ENCODE measurements at regions not wholly inside any gene's neighbourhood (a gene's known extent, or its start where the extent isn't known, plus 50 kb on each side); places are given as distances from the start of the nearest gene placed in this dataset.
A peak's percentile ranks its signal among the peaks of the same experiment; 100 is the strongest.

DNA sequence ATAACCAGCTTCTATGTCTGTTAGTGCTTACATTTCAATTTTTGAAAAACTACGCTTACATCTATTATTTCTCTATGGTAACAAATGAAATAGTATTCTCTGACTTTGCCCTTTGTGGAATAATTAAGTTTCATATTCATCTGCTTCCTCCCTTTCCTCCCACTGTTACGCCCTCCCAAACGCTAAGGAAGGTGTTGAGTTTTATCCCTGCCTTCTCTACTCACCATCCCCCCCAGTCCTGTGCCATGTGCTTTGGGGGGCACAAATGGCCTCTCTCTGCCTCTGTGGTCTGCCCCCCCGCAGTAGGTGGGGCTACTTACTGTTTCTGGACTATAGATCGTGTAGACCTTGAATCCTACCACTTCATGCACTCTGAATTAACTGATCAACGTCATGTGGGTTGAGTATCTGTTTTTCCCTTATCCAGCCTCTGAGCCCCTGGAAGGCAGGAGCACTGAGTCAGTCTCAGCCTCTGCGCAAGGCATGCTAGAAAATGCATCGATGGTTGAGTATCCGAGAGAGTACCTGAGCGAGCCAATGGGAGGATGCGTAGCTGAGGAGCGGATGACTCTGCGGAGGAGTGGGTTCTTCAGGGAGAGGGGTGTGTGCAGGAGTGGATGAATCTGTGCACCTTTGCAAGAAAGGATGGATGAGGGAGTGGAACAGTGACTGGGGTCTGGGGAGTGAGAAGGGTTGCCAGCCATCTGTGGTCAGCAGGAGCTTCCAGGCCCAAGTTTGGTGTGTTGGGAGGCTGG is 114.5 kb upstream of the RTL1 start:
- H4K5ac ChIP-seq (ENCODE audit: low read depth, low read length): no peak overlapping the region
- no peaks in the 10 kb centered on the region for H3K27me3 ChIP-seq (ENCODE audit: control insufficient read depth, insufficient read depth, low read length)
- H3K18ac ChIP-seq (ENCODE audit: low read depth, low read length): no peak overlapping the region
- no peak overlapping the region for H2AK5ac ChIP-seq (ENCODE audit: low read depth, low read length)
- no peak overlapping the region for H4K8ac ChIP-seq (ENCODE audit: low read depth in 2 of 2, low read length in 2 of 2)
- H3K14ac ChIP-seq (replicated peaks; ENCODE audit: low read depth, low read length): no peak overlapping the region
- no peak overlapping the region for H3K4me3 ChIP-seq (ENCODE audit: insufficient read depth, low read depth, low read length)
- H3K4me1 ChIP-seq (ENCODE audit: control insufficient read depth, insufficient read depth, low read length): no peaks in the 10 kb centered on the region
- POLR2A ChIA-PET (ENCODE audit: unreplicated experiment): no interaction called here
- peaks cover 65% of the 10 kb centered on the region for H4K20me1 ChIP-seq (ENCODE audit: insufficient read depth, low read length)
- TF ChIP-seq RCOR1 (IDR thresholded peaks at IDR 0.05; ENCODE audit: insufficient replicate concordance, low read length): no peak
- TF ChIP-seq RAD21 (IDR thresholded peaks at IDR 0.05; ENCODE audit: low read length): no peak
- TF ChIP-seq CHD1 (IDR thresholded peaks at IDR 0.05; ENCODE audit: low read depth, low read length): no peak
- TF ChIP-seq POLR2A (IDR thresholded peaks at IDR 0.05; ENCODE audit: low read depth, low read length): no peak
- TF ChIP-seq SMC3 (IDR thresholded peaks at IDR 0.05; ENCODE audit: low read depth, low read length): no peak
- no peak for TF ChIP-seq CTCF (conservative IDR thresholded peaks at IDR 0.05; ENCODE audit: low read depth, low read length)
- TF ChIP-seq MXI1 (IDR thresholded peaks at IDR 0.05; ENCODE audit: borderline replicate concordance, low read depth, low read length): no peak
- ATAC-seq (ENCODE audit: low read depth): no peak
- BruUV-seq (replicated peaks): no TSS peak
- no peak overlapping the region for H2BK20ac ChIP-seq (ENCODE audit: low read depth, low read length)
- H2BK5ac ChIP-seq (ENCODE audit: low read depth, low read length, poor library complexity, severe bottlenecking): no peak overlapping the region
- no peak overlapping the region for H3K27ac ChIP-seq (ENCODE audit: insufficient read depth, low read length)
- WGBS, 2 experiments (ENCODE audit: extremely low coverage in 2 of 2, insufficient read length in 1 of 2): 100% methylated on average over 7 of the region's 13 CpGs; no CpG with 5 or more reads in 1 of the 2 experiments
- peak overlapping the region; percentile 1 for H2AK9ac ChIP-seq (replicated peaks; ENCODE audit: low read depth, low read length, poor library complexity)
- no peak overlapping the region for H3K23ac ChIP-seq (ENCODE audit: low read depth, low read length)
- no peak overlapping the region for H3K4me2 ChIP-seq (ENCODE audit: low read depth, low read length)
- H3K4ac ChIP-seq (ENCODE audit: low read depth, low read length): no peak overlapping the region
- H2AFZ ChIP-seq (replicated peaks; ENCODE audit: low read length, poor library complexity): no peak overlapping the region
- in situ Hi-C loops (cut with MboI; ENCODE audit: low sequenced_read_pairs) (no loop called here), dilution Hi-C loops (cut with HindIII; ENCODE audit: low sequenced_read_pairs, unreplicated experiment) (no loop called here), intact Hi-C loops (cut with micrococcal nuclease) (no loop called here)
- H4K91ac ChIP-seq (ENCODE audit: insufficient read depth, low read depth, low read length): no peak overlapping the region
- peaks cover 15% of the 10 kb centered on the region for H3K9me1 ChIP-seq (ENCODE audit: insufficient read depth, low read length)
- no peaks in the 10 kb centered on the region for H3K9me3 ChIP-seq (ENCODE audit: control insufficient read depth, insufficient read depth, low read length)
- H3K79me1 ChIP-seq (ENCODE audit: low read depth in 1 of 2, low read length in 2 of 2): peaks cover 4 to 53% of the 10 kb centered on the region in 2 experiments; a peak in 3 of 4 replicates
- no peak overlapping the region for H3K9ac ChIP-seq (ENCODE audit: low read depth, low read length)
- H3K56ac ChIP-seq (ENCODE audit: extremely low read depth, insufficient read depth, low read length): no peak overlapping the region; the same call in 1 of the 2 replicates
- no peak overlapping the region for H2BK120ac ChIP-seq (ENCODE audit: low read depth, low read length)
- CTCF ChIA-PET: no interaction called here
- DNase-seq: no peak
- H2BK15ac ChIP-seq (ENCODE audit: low read depth, low read length): no peak overlapping the region
- H3K36me3 ChIP-seq (ENCODE audit: control insufficient read depth, insufficient read depth, low read length): peaks cover 41% of the 10 kb centered on the region
